Amniotic epithelial cell (primary cell): ENCODE measurements at regions not wholly inside any gene's neighbourhood (a gene's known extent, or its start where the extent isn't known, plus 50 kb on each side); places are given as distances from the start of the nearest gene placed in this dataset.
A peak's percentile ranks its signal among the peaks of the same experiment; 100 is the strongest.
"Not testable (repeated sequence)": the region's sequence is repeated elsewhere in the genome, so short reads cannot be mapped to it uniquely, and the experiment has no call there.

ENCODE experiments used
- DNase-seq: peaks from one replicate; pipeline ENCODE4 v3.0.0-alpha.2; 2010; ENCODE audit warnings: low read depth

GRCh38 chr1:217921126-217921904, 290.2 kb downstream of the SPATA17 start:
- no peak for DNase-seq

GRCh38 chr1:217924924-217925323, 293.8 kb downstream of the SPATA17 start:
- no peak for DNase-seq

- no peak for DNase-seq
Measured at GRCh38 chr1:217929213-217929885, 298.2 kb downstream of the SPATA17 start.

- DNase-seq: no peak
Measured at GRCh38 chr1:217943361-217943760, 312.2 kb downstream of the SPATA17 start.

DNA sequence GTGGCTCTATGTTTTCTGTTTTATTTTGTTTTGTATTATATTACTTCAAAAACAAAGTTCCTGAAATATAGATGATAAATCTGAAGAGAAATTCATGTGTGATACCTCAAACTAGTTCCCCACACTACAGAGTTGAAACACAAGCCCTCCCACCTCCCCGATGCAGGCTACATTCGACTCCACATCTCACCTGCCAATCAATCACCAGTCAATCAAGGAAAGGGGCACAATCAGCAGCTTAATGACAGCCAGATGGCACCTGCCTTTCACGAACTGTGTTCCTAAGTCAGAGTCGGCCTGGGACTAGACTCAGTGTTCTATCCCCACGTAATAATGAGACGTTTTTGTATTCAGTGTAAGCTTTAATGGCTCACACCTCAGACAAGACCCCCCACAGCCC, 313.4 kb downstream of the SPATA17 start:
- DNase-seq: no peak

DNA sequence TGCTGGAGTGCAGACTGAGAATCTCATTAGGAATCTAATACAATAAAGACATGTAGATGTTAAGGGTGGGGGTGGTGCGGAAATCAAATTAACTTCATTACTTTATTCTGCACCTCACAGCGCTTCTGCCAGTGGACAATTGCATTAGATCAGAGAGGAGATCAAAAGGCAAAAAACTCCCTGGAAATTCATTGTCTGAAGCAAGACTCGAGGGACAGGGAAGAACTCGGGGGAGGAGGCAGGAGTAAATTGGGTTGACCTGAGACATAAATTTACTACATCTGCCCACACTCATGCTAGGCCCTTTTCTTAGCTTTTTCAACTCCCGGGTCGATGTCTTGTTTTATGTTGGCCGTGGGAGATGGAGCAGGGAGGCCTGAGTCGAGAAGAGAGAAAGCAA, 315.4 kb downstream of the SPATA17 start:
- no peak for DNase-seq

GRCh38 chr1:217948741-217949140, 317.6 kb downstream of the SPATA17 start:
- DNase-seq: peak; percentile 4

DNA sequence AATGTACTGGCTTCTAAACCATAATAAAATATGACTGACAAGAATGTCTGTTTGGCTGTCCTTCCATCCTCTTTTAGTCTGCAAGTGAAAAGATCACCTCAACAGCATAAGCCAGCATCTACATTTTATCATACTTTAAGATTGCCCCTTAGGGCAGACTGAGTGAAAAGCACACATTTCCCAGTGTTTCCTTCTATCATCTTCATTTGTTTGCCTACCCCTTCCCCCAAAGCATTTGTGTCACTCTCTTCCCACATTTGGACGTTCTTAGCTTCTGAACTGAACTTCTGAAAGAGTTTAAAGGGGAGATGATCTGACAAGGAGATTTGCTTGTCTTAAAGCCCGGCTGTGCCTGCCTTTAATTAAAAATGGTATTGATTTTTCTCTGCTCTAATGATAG, 322.2 kb downstream of the SPATA17 start:
- no peak for DNase-seq

DNA sequence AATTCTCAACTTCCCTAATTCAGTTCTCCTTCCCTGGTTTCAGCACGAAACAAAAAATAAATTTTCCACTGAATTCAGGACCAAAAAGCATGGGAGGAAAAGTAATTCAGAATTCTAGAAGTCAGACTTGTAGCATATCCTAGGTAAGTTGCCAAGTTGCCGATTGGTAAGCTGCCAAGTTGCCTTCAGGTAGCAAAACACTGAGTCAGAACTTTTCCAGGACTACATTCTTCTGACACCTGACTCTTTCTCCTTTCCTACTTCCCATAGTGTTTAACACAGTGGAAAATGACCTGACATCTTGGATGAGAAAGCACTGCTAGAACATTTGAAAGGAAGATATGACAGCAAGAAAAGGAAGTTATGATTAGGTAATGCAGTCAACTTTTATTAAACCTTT, 322.8 kb downstream of the SPATA17 start:
- no peak for DNase-seq

GRCh38 chr1:217955723-217956122, 324.6 kb downstream of the SPATA17 start:
- DNase-seq: no peak

- no peak for DNase-seq
Measured at GRCh38 chr1:217965156-217965786, 319.8 kb upstream of the RRP15 start.

DNA sequence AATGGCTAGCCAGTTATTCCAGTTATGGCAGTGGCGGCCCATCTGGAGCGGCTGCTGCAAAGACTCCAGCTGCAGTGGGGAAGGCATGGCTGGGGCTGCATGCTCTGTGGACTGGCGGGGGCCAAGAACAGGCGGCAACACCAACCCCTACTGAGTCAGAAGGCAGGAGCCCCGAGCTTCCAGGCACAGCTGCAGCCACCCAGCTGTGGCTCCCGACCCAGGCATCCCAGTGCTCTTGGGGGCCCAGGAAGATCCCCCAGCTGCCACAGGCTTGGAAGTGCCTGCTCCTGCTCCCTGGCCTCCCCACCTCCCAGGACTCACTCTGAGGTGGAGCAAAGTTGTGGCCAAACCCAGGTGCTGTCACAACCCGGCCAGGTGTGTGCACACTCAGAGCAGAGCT, 317.0 kb upstream of the RRP15 start:
- no peak for DNase-seq

- DNase-seq: no peak
Measured at GRCh38 chr1:217969428-217969827, 315.7 kb upstream of the RRP15 start.

DNA sequence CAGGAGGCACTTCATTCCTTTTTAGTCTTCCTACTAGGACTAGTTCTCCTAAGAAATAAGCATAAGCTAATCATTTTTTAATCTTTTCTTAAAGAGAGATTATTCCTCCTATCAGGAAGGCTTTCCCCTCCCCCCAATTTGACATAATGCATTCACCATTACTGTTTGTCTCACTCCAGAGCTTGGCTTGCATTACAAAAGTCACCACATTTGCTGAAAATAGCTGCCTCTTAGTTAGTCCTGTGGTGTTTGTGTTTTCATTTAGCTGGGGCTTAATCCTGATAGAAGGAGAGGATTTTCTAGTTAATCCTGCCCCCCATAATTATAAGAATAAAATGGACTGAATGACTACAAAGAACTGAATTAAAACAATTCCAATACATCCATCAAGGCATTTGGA, 307.1 kb upstream of the RRP15 start:
- no peak for DNase-seq

DNA sequence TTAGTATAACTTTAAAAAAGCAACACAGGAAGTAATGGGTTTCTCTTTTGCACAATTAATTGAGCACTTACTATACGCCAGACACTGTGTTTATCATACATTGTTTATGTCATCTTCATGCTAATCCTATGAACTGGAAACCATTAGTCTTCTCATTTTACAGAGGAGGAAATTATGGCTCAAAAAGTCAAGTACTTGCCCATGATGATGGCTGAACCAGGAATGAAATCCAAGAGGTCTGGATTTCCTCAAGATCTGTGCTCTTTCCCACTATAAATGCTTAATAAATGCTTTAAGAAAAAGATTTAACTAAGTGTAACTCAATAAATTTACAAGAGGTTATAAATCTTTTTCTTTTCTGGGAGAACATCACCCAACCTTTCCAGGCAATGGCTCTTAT, 303.7 kb upstream of the RRP15 start:
- no peak for DNase-seq

DNA sequence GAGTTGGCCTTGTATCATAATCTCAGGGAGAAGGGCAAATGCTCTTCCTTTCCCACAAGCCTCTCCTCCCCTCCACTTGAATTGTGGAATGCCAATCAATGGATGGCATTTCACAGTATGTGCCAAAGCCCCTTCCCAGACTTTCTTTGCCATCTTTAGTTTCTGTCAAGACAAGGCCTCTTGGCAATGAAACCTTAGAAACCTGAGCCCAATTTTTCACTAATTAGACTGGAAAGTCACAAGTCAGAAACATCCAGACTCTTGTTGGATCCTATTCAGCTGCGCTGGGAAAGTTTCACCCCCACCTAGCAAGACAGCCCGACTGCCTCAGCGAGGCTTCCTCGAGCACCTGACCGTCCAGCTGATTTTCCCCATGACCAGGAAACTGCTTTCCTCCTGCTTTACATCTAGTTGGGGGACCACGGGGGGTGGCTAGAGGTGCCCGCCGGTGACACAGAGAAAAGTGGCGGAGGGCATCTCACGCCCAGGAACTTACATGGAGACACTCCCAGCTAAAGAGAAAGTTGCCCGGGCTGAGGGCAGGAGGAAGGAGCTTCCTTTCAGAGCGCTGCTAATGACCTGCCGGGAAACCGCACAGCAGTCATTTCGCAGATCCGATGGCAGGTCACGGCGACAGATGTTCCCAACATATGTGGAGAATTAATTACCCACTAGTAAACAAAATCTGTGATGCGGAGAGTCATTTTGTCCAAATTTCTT, 302.6 kb upstream of the RRP15 start:
- DNase-seq: no peak

GRCh38 chr1:217983051-217983375, 302.1 kb upstream of the RRP15 start:
- no peak for DNase-seq

GRCh38 chr1:217985641-217986040, 299.5 kb upstream of the RRP15 start:
- no peak for DNase-seq

DNA sequence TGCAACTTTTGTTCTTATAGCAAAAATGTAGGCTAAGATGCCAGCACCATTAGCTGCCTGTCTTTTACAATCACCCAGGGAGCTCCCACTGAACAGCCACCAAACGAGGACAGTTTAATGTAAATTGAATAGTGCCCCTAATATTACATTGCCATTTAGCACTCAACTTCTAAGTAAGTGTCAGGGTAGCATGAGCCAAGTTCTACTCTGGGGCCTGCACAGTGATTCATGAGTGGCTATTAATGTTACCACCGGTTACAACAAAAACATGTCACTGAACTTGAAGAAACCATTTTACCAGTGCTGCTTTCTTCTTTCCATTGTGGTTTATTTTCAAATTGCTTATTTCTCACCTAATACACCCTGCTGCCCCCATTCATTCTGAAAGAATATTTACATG, 295.6 kb upstream of the RRP15 start:
- DNase-seq: no peak

DNA sequence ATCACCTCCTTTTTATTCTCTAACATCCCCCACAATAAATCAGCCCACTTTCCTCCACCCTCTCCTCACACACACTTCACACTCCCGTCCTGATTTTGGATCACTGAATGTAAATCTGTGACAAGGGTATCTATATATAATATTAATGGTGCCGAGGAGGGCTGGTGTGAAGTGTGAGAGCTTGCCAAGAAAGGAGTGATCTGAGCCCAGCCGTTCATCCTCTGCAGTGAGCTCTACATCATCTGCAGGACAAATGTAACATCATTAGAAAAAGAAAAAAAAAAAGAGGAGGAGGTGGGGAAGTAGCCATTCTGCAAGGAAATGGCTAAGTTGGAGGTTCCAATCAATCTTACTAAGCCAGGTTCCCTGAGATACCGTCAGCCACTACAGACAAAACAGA, 291.7 kb upstream of the RRP15 start:
- no peak for DNase-seq

GRCh38 chr1:218008296-218008695, 276.8 kb upstream of the RRP15 start:
- not testable (repeated sequence) for DNase-seq

DNA sequence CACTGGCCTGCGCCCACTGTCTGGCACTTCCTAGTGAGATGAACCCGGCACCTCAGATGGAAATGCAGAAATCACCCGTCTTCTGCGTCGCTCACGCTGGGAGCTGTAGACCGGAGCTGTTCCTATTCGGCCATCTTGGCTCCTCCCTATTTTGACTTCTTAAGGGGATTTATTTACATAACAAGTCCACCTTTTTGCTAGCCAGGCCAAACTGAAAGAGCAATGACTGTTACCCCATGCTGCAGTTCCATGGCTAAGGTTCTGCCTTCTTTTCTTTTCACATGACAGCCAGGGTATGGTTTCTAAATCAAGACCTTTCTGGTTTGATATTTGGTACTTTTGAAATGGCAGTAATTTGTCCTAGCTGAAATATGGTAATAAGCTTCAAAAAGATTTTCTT, 270.0 kb upstream of the RRP15 start:
- DNase-seq: not testable (repeated sequence)

GRCh38 chr1:218024211-218024720, 260.8 kb upstream of the RRP15 start:
- DNase-seq: no peak
